OCI-LY7 (cell line): ENCODE measurements at regions not wholly inside any gene's neighbourhood (a gene's known extent, or its start where the extent isn't known, plus 50 kb on each side); places are given as distances from the start of the nearest gene placed in this dataset.

ENCODE experiments used
- CTCF ChIP-seq: fragments of 200-600 bp; sonication (generic); conservative IDR thresholded peaks from 2 replicates; pipeline ENCODE4 v1.5.1; 2014; ENCODE audit warnings: mild to moderate bottlenecking, antibody characterized with exemption, low read length, moderate library complexity, mixed read lengths
- EZH2phosphoT487 ChIP-seq: fragments of 200-600 bp; sonication (generic); IDR thresholded peaks from 2 replicates; pipeline ENCODE4 v1.6.1; 2018; ENCODE audit warnings: low read depth, borderline replicate concordance, mild to moderate bottlenecking, mixed run types, antibody characterized with exemption, low read length, moderate library complexity, mixed read lengths

GRCh38 chr2:236749346-236749745, 179.7 kb downstream of the ACKR3 start:
- TF ChIP-seq CTCF (no peak), EZH2phosphoT487 (no peak)
